Stomach smooth muscle (tissue), 2 donors: ENCODE measurements at regions not wholly inside any gene's neighbourhood (a gene's known extent, or its start where the extent isn't known, plus 50 kb on each side); places are given as distances from the start of the nearest gene placed in this dataset.
"Not testable (repeated sequence)": the region's sequence is repeated elsewhere in the genome, so short reads cannot be mapped to it uniquely, and the experiment has no call there.

Experiments used
- H3K27ac ChIP-seq: one replicate; pipeline ENCODE4 v1.7.0; 2013; ENCODE audit warnings: mild to moderate bottlenecking, low read length, inconsistent platforms
- H3K27me3 ChIP-seq, 2 donors: one replicate each; pipeline ENCODE4 v1.7.0; 2013; ENCODE audit warnings: low read length in 2 of 2; ENCODE audit not compliant: insufficient read depth in 2 of 2, control insufficient read depth in 1 of 2
- H3K36me3 ChIP-seq, 2 donors: one replicate each; pipeline ENCODE4 v1.7.0; 2013; ENCODE audit warnings: low read length in 2 of 2; ENCODE audit not compliant: control insufficient read depth in 2 of 2, insufficient read depth in 2 of 2
- H3K4me1 ChIP-seq: one replicate; pipeline ENCODE4 v1.7.0; 2013; ENCODE audit warnings: low read length; ENCODE audit not compliant: control insufficient read depth, insufficient read depth
- H3K4me3 ChIP-seq, 2 donors: one replicate each; pipeline ENCODE4 v1.7.0; 2013; ENCODE audit warnings: low read length in 2 of 2
- H3K9ac ChIP-seq, 2 donors: one replicate each; pipeline ENCODE4 v1.7.0; 2013; ENCODE audit warnings: low read length in 2 of 2, mild to moderate bottlenecking in 1 of 2
- H3K9me3 ChIP-seq, 2 donors: one replicate each; pipeline ENCODE4 v1.7.0; 2013; ENCODE audit warnings: low read length in 2 of 2; ENCODE audit not compliant: control insufficient read depth in 2 of 2
- donor health status: healthy.
- donor health status: Pancreatic carcinoma.

- not testable (repeated sequence) for H3K4me1 ChIP-seq, H3K4me3 ChIP-seq, H3K36me3 ChIP-seq, H3K9ac ChIP-seq, H3K27me3 ChIP-seq, H3K27ac ChIP-seq, H3K9me3 ChIP-seq
Observed at GRCh38 chr5:19246191-19246590, 741.8 kb downstream of the CDH18 start.

GRCh38 chr5:19247302-19247701 lies 740.7 kb downstream of the CDH18 start:
- Histone ChIP-seq H3K4me3 (no peak overlapping the region), H3K36me3 (no peaks in the 10 kb centered on the region), H3K9ac (no peak overlapping the region), H3K27ac (no peak overlapping the region), H3K9me3 (peaks cover 0 to 4% of the 10 kb centered on the region in 2 donors), H3K4me1 (no peaks in the 10 kb centered on the region), H3K27me3 (no peaks in the 10 kb centered on the region)

- H3K9ac ChIP-seq = no peak overlapping the region
- H3K4me3 ChIP-seq = no peak overlapping the region
- H3K27ac ChIP-seq = no peak overlapping the region
- no peaks in the 10 kb centered on the region for H3K4me1 ChIP-seq
- H3K27me3 ChIP-seq = no peaks in the 10 kb centered on the region
- H3K36me3 ChIP-seq = no peaks in the 10 kb centered on the region
- no peaks in the 10 kb centered on the region for H3K9me3 ChIP-seq
Observed at GRCh38 chr5:19256036-19256435, 732.0 kb downstream of the CDH18 start.

GRCh38 chr5:19258686-19259085 lies 729.3 kb downstream of the CDH18 start:
- Histone ChIP-seq H3K4me3 (no peak overlapping the region), H3K27ac (no peak overlapping the region), H3K36me3 (no peaks in the 10 kb centered on the region), H3K27me3 (no peaks in the 10 kb centered on the region), H3K4me1 (no peaks in the 10 kb centered on the region), H3K9me3 (no peaks in the 10 kb centered on the region), H3K9ac (no peak overlapping the region)

- H3K4me1 ChIP-seq = no peaks in the 10 kb centered on the region
- no peaks in the 10 kb centered on the region for H3K36me3 ChIP-seq
- H3K9ac ChIP-seq = no peak overlapping the region
- no peak overlapping the region for H3K4me3 ChIP-seq
- no peaks in the 10 kb centered on the region for H3K27me3 ChIP-seq
- H3K27ac ChIP-seq = no peak overlapping the region
- H3K9me3 ChIP-seq = no peaks in the 10 kb centered on the region
Observed at GRCh38 chr5:19261879-19262278, 726.1 kb downstream of the CDH18 start.

GRCh38 chr5:19264821-19265220 lies 723.2 kb downstream of the CDH18 start:
- Histone ChIP-seq H3K4me3 (no peak overlapping the region), H3K9ac (no peak overlapping the region), H3K4me1 (no peaks in the 10 kb centered on the region), H3K27ac (no peak overlapping the region), H3K36me3 (no peaks in the 10 kb centered on the region), H3K9me3 (no peaks in the 10 kb centered on the region), H3K27me3 (no peaks in the 10 kb centered on the region)

- Histone ChIP-seq H3K36me3 (no peaks in the 10 kb centered on the region), H3K27me3 (no peaks in the 10 kb centered on the region), H3K9me3 (no peaks in the 10 kb centered on the region), H3K27ac (no peak overlapping the region), H3K4me3 (no peak overlapping the region), H3K4me1 (no peaks in the 10 kb centered on the region), H3K9ac (no peak overlapping the region)
Observed at GRCh38 chr5:19266791-19267190, 721.2 kb downstream of the CDH18 start.

GRCh38 chr5:19270153-19270552 lies 717.8 kb downstream of the CDH18 start:
- no peaks in the 10 kb centered on the region for H3K36me3 ChIP-seq

GRCh38 chr5:19274578-19274977 lies 713.4 kb downstream of the CDH18 start:
- Histone ChIP-seq H3K4me1 (no peaks in the 10 kb centered on the region), H3K4me3 (no peak overlapping the region), H3K36me3 (no peaks in the 10 kb centered on the region), H3K27me3 (no peaks in the 10 kb centered on the region), H3K9me3 (peaks cover 0 to 6% of the 10 kb centered on the region in 2 donors), H3K9ac (no peak overlapping the region), H3K27ac (no peak overlapping the region)

More at GRCh38 chr5:19270153-19270552, 717.8 kb downstream of the CDH18 start:
- no peaks in the 10 kb centered on the region for H3K27me3 ChIP-seq
- H3K27ac ChIP-seq = no peak overlapping the region
- H3K4me3 ChIP-seq = no peak overlapping the region
- no peak overlapping the region for H3K9ac ChIP-seq
- H3K9me3 ChIP-seq = no peaks in the 10 kb centered on the region
- H3K4me1 ChIP-seq = no peaks in the 10 kb centered on the region

GRCh38 chr5:19285286-19285685 lies 702.7 kb downstream of the CDH18 start:
- Histone ChIP-seq H3K27me3 (no peaks in the 10 kb centered on the region), H3K9ac (no peak overlapping the region), H3K36me3 (no peaks in the 10 kb centered on the region), H3K4me3 (no peak overlapping the region), H3K27ac (no peak overlapping the region), H3K9me3 (peaks cover 5 to 10% of the 10 kb centered on the region in 2 donors), H3K4me1 (no peaks in the 10 kb centered on the region)

- not testable (repeated sequence) for H3K36me3 ChIP-seq, H3K27ac ChIP-seq, H3K27me3 ChIP-seq, H3K4me1 ChIP-seq, H3K4me3 ChIP-seq, H3K9ac ChIP-seq
- peaks cover 4 to 10% of the 10 kb centered on the region in 2 donors for H3K9me3 ChIP-seq
Observed at GRCh38 chr5:19287548-19288277, 700.3 kb downstream of the CDH18 start.
